CD4-positive, alpha-beta T cell (primary cell): ENCODE measurements at regions not wholly inside any gene's neighbourhood (a gene's known extent, or its start where the extent isn't known, plus 50 kb on each side); places are given as distances from the start of the nearest gene placed in this dataset.

ENCODE experiments used
- ATAC-seq: fragments of 200-7000 bp; cut with Tn5 transposase; one replicate; pipeline ENCODE4 v1.10.0; 2022; ENCODE audit warnings: mild to moderate bottlenecking; ENCODE audit not compliant: poor library complexity
- CTCF ChIA-PET: fragments of 350-600 bp; sonication (Branson Sonifier 250); formaldehyde crosslinking; loops from one replicate; lab custom pipeline; 2021; ENCODE audit warnings: antibody characterized with exemption, inconsistent platforms; lab: Charles Lee
- POLR2A ChIA-PET: fragments of 350-600 bp; sonication (Branson Sonifier 250); formaldehyde crosslinking; loops from one replicate; lab custom pipeline; 2021; ENCODE audit warnings: antibody characterized with exemption, inconsistent platforms; lab: Charles Lee
- DNase-seq, 14 experiments: peaks; one replicate each; pipeline ENCODE4 v3.0.0-alpha.2; 2013 to 2020; ENCODE audit warnings: mixed read lengths in 2 of 14
- H3K27ac ChIP-seq, 2 donors: one replicate each; pipeline versions ENCODE4 v1.5.1 to v1.7.0; 2013; ENCODE audit warnings: low read length in 2 of 2, low read depth in 1 of 2, mild to moderate bottlenecking in 1 of 2
- H3K27me3 ChIP-seq, 2 experiments: 1 replicate in 1 of 2; 2 replicates in 1 of 2; pipeline versions ENCODE4 v1.6.1 to v1.7.0; 2013; ENCODE audit warnings: low read length in 2 of 2, control low read depth in 1 of 2, mild to moderate bottlenecking in 1 of 2, moderate library complexity in 1 of 2; ENCODE audit not compliant: insufficient read depth in 2 of 2, control insufficient read depth in 1 of 2
- H3K36me3 ChIP-seq: one replicate; pipeline ENCODE4 v1.6.1; 2013; ENCODE audit warnings: low read length, control low read depth; ENCODE audit not compliant: insufficient read depth
- H3K4me1 ChIP-seq: one replicate; pipeline ENCODE4 v1.6.1; 2013; ENCODE audit warnings: low read length, control low read depth; ENCODE audit not compliant: insufficient read depth
- H3K4me3 ChIP-seq: one replicate; pipeline ENCODE4 v1.5.1; 2013; ENCODE audit warnings: mild to moderate bottlenecking, low read length, moderate library complexity
- H3K9me3 ChIP-seq, 2 experiments: 1 replicate in 1 of 2; 2 replicates in 1 of 2; pipeline versions ENCODE4 v1.6.1 to v1.7.0; 2013; ENCODE audit warnings: low read length in 2 of 2, mild to moderate bottlenecking in 2 of 2, control low read depth in 1 of 2, moderate library complexity in 1 of 2; ENCODE audit not compliant: control insufficient read depth in 1 of 2, insufficient read depth in 1 of 2
- H3K27ac Mint-ChIP-seq: one replicate; pipeline ENCODE4 v1.8.0; 2020; ENCODE audit warnings: mixed read lengths
- H3K27me3 Mint-ChIP-seq: one replicate; pipeline ENCODE4 v1.8.0; 2021; ENCODE audit warnings: mixed read lengths
- H3K36me3 Mint-ChIP-seq: one replicate; pipeline ENCODE4 v1.8.0; 2021; ENCODE audit warnings: low read depth, mixed read lengths
- H3K4me1 Mint-ChIP-seq: one replicate; pipeline ENCODE4 v1.8.0; 2021; ENCODE audit warnings: low read depth, mixed read lengths
- H3K4me3 Mint-ChIP-seq: one replicate; pipeline ENCODE4 v1.8.0; 2020; ENCODE audit warnings: mild to moderate bottlenecking, mixed read lengths
- H3K9me3 Mint-ChIP-seq: one replicate; pipeline ENCODE4 v1.8.0; 2020; ENCODE audit warnings: mixed read lengths
- intact Hi-C, 2 experiments: fragments of 100-400 bp; cut with DNase I in 1 of 2; cut with micrococcal nuclease in 1 of 2; formaldehyde crosslinking; loops; one replicate each; pipeline versions ENCODE4 v1.15.1 to v1.9.0; 2023 to 2025; cut with DNase I, micrococcal nuclease
- TF ChIP-seq, protein P1 (sequence below): fragments of 200-600 bp; IDR thresholded peaks from one replicate; pipeline ENCODE4 v1.8.0; 2022; ENCODE audit warnings: antibody characterized with exemption, mild to moderate bottlenecking

DNA sequence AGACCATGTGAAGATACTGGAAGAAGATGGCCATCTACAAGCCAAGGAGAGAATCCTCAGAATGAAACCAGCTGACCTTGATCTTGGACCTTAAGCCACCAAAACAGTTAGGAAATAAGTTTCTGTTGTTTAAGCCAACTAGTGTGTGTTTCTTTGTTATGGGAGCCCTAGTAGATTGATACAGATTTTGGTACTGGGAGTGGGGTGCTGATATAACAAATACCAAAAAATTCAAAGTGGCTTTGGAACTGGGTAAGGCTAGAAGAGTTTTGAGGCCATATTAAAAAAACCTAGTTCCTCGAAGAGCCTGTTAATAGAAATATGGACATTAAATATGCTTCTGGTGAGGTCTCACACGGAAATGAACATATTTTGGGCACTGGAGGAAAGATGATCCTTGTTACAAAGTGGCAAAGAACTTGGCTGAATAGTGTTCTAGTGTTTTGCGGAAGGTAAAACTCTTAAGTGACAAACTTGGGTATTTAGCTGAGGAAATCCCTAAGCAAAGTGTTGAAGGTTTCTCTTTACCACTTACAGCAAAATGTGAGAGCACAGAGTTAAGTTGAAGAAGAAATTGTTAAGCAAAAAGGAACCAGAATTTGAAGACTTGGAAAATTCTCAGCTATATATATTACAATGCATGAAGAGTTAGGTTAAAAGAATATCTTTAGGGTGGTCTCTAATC lies 55.1 kb upstream of the CD83 start:
- ChIA-PET CTCF (no interaction called here), POLR2A (no interaction called here)
- no peak overlapping the region for H3K4me3 ChIP-seq
- TF ChIP-seq, protein P1, sequence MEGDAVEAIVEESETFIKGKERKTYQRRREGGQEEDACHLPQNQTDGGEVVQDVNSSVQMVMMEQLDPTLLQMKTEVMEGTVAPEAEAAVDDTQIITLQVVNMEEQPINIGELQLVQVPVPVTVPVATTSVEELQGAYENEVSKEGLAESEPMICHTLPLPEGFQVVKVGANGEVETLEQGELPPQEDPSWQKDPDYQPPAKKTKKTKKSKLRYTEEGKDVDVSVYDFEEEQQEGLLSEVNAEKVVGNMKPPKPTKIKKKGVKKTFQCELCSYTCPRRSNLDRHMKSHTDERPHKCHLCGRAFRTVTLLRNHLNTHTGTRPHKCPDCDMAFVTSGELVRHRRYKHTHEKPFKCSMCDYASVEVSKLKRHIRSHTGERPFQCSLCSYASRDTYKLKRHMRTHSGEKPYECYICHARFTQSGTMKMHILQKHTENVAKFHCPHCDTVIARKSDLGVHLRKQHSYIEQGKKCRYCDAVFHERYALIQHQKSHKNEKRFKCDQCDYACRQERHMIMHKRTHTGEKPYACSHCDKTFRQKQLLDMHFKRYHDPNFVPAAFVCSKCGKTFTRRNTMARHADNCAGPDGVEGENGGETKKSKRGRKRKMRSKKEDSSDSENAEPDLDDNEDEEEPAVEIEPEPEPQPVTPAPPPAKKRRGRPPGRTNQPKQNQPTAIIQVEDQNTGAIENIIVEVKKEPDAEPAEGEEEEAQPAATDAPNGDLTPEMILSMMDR = no peak
- H3K9me3 ChIP-seq = no peaks in the 10 kb centered on the region
- Mint-ChIP-seq H3K4me1 (no peaks in the 10 kb centered on the region), H3K4me3 (no peak overlapping the region), H3K27ac (no peak overlapping the region), H3K36me3 (no peaks in the 10 kb centered on the region), H3K27me3 (peaks cover 32% of the 10 kb centered on the region), H3K9me3 (peaks cover 5% of the 10 kb centered on the region)
- no peak overlapping the region for H3K27ac ChIP-seq
- no peak for ATAC-seq
- intact Hi-C loops = loop anchor here (10.0 kb wide), 2 partner anchors 728 to 1168 kb away; no protein-coding TSS in a partner anchor
- DNase-seq = no peak
- H3K27me3 ChIP-seq = peaks cover 11 to 12% of the 10 kb centered on the region in 2 experiments
- H3K4me1 ChIP-seq = no peaks in the 10 kb centered on the region
- H3K36me3 ChIP-seq = no peaks in the 10 kb centered on the region

DNA sequence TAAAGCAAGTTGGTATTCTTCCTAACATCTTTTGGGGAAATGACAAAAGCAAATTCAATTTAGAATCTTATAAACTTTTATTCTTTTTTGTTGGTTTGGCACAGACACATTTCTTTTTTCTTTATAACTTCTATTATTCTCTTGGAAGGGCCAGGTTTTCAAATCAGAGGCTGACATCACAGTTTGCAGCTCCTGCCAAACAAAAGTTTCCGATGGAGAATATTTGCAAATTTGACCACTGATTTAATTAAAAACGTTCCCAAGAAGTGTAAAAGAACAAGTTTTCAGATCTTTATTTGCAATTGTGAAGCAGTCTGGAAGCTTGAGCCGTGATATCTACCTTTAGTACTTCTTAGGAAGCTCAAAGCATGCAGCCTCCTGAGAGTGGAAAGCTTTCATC lies 53.8 kb upstream of the CD83 start:
- Mint-ChIP-seq H3K4me1 (no peaks in the 10 kb centered on the region), H3K27me3 (peaks cover 20% of the 10 kb centered on the region), H3K27ac (no peak overlapping the region), H3K9me3 (peaks cover 5% of the 10 kb centered on the region), H3K4me3 (no peak overlapping the region), H3K36me3 (no peaks in the 10 kb centered on the region)
- no peak overlapping the region for H3K4me3 ChIP-seq
- TF ChIP-seq, protein P1 = no peak
- H3K9me3 ChIP-seq = no peaks in the 10 kb centered on the region
- peaks cover 8% of the 10 kb centered on the region in 2 experiments for H3K27me3 ChIP-seq
- CTCF ChIA-PET = interaction anchor here (1.8 kb wide), 1 partner anchor 17 kb away, joined by 8 read pairs; no protein-coding TSS in a partner anchor
- H3K4me1 ChIP-seq = no peaks in the 10 kb centered on the region
- no peak overlapping the region for H3K27ac ChIP-seq
- DNase-seq (no peak), ATAC-seq (no peak)
- POLR2A ChIA-PET = no interaction called here
- H3K36me3 ChIP-seq = no peaks in the 10 kb centered on the region
- intact Hi-C loops = loop anchor here (10.0 kb wide), 2 partner anchors 729 to 1169 kb away; no protein-coding TSS in a partner anchor

DNA sequence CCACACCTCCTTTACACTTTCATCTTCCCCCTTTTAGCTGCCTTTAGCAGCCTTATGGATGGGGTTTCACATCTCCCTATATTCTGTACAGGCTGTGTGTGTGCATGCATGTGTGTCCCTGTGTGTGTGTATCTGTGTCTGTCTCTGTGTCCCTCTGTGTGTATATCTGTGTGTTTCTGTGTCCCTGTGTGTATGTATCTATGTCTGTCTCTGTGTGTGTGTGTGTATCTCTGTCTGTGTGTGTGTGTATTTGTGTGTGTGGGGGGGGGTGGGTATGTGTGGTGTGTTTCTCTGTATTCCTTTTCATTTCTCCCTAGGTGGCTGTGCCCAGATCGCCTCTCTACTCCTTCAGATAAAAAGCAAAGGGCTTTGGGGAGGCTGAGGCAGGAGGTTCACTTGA lies 52.2 kb upstream of the CD83 start:
- CTCF ChIA-PET = interaction anchor here (2.3 kb wide), 2 partner anchors 10 to 18 kb away, joined by 10 to 15 read pairs; no protein-coding TSS in a partner anchor
- ATAC-seq (no peak), DNase-seq (no peak)
- TF ChIP-seq, protein P1 = no peak
- POLR2A ChIA-PET = no interaction called here
- peaks cover 12% of the 10 kb centered on the region for H3K27me3 Mint-ChIP-seq
- H3K4me1 Mint-ChIP-seq = no peaks in the 10 kb centered on the region
- peaks cover 5% of the 10 kb centered on the region for H3K9me3 Mint-ChIP-seq
- Histone ChIP-seq H3K27me3 (peaks cover 0 to 8% of the 10 kb centered on the region in 2 experiments), H3K4me1 (no peaks in the 10 kb centered on the region), H3K36me3 (no peaks in the 10 kb centered on the region), H3K27ac (no peak overlapping the region), H3K4me3 (no peak overlapping the region), H3K9me3 (no peaks in the 10 kb centered on the region)
- intact Hi-C loops = loop anchor here (5.0 to 10.0 kb wide), 4 partner anchors 153 to 1171 kb away; no protein-coding TSS in a partner anchor
- H3K36me3 Mint-ChIP-seq = no peaks in the 10 kb centered on the region
- no peak overlapping the region for H3K4me3 Mint-ChIP-seq
- no peak overlapping the region for H3K27ac Mint-ChIP-seq
